GM18499 (cell line): ENCODE measurements at regions not wholly inside any gene's neighbourhood (a gene's known extent, or its start where the extent isn't known, plus 50 kb on each side); places are given as distances from the start of the nearest gene placed in this dataset.

Source experiments
- ATAC-seq: cut with Tn5 transposase; IDR thresholded peaks from one replicate; pipeline ENCODE4 v1.9.1; 2021; ENCODE audit warnings: moderate number of reproducible peaks; ENCODE audit not compliant: insufficient read depth, unreplicated experiment

DNA sequence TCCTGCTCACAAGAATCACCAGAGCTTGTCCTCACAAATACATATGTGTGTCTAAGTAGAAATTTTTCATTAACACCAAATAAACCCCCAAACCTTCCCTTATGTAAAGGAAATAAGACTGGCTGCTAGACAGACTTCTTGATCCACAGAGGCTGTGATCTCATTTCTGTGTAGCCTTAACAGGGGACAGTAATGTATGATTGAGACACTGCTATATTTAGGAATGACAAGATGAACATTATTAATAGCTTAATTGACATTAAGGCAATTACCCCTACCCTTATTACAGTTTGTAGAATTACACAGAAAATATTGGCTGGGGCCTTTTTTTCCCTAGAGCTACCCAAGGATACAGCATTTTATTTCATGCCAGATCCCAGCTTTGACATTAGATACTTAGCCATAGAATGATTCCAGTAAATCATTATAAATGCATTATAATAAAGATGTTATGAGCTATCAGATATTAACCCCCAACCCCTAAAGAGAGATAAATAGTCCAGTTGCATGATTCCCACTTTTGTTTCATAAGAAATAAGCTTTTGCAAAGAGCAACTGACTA lies 392.1 kb upstream of the HNRNPA3 start:
- no peak for ATAC-seq

DNA sequence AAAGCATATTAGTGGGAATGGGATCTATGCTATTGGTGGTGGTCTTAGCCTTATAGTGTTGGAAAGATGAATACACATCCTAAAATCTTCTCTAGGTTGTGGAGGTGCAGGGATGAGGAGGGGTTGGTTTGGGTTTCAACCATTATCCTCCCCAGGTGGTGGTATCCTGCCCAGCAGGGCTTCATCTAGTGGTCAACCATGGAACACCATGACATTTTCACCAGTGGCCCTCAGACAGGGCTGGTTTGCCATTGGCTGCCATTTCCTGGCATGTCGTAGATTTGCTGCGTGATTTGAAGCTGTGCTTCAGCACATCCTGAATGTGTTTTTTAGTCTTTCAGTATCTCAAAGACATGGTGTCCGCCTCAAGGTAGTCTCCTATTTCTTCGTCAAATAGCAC lies 391.2 kb upstream of the HNRNPA3 start:
- ATAC-seq, result no peak

- ATAC-seq, result no peak
These were observed 390.5 kb upstream of the HNRNPA3 start for GRCh38 chr2:176822060-176822459.

DNA sequence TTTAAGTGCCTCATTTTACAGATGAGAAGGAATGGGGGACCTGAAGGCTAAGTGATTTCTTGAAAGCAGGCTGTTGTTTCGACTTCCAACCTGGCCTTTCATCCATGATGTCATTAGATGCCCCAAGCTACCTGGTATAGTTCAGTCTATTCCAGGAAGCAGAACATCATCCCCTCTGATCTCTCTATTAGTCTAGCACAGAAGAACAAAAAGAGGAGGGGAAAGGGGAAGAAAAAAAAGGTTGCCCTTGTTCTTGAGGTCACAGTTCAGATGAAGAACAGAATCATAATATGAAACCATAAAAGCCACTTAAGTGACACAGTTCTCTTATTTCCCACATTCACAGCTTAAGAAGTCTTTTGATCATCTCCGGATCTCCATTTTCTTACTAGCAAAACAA lies 386.2 kb upstream of the HNRNPA3 start:
- no peak for ATAC-seq

DNA sequence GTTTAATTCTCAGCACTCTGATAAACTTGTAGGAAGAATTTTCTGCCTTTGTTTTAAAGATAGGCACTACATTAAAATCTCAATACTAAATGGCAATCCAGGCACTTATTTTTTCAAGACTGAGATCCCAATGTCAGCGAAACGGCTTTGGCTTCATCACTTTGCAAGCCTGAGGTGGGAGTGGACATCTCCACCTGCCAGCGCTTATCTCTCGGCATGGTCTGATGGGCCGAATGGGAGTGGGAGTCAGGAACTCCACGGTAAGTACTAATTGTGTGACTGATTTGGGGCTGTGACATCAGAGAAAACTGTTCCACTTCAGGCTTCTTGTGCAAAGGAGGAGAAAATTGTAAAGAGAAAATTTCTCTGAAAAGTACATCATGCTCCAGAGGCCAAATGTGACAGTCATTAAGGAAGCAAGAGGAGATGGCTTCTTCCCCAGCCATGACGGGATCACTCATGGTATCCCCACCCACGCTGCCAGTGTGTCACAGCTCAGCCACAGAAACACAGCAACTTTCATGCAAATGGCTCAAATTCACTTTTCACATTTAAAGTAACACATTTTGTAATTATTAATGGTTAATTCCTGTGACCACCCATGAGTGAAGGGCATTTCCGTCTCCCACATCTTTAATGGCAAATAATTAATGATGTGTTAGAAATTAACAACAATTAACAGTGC lies 385.5 kb upstream of the HNRNPA3 start:
- no peak for ATAC-seq

DNA sequence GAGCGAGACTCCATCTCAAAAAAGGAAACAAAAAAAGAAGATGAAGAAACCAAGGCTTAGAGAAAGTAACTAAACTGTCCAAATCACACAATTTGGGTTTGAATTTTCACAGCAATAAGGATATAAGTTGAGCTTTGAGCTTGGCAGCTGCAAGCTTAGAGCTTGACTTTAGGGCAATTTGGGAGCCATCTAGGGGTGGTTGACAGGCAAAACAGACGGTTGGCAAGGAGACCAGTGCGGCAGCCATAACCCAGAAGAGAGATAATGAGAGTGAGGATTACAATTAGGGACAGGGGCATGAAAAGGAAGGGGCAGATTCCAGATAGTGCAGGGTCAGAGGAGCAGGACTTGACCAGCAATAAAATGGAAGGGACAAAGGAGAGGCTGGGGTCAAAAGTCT lies 382.2 kb upstream of the HNRNPA3 start:
- ATAC-seq, result no peak

GRCh38 chr2:176832086-176832485 lies 380.5 kb upstream of the HNRNPA3 start:
- no peak for ATAC-seq

- no peak for ATAC-seq
These were observed 378.9 kb upstream of the HNRNPA3 start for GRCh38 chr2:176833671-176834070.

GRCh38 chr2:176834226-176834625 lies 378.4 kb upstream of the HNRNPA3 start:
- no peak for ATAC-seq

DNA sequence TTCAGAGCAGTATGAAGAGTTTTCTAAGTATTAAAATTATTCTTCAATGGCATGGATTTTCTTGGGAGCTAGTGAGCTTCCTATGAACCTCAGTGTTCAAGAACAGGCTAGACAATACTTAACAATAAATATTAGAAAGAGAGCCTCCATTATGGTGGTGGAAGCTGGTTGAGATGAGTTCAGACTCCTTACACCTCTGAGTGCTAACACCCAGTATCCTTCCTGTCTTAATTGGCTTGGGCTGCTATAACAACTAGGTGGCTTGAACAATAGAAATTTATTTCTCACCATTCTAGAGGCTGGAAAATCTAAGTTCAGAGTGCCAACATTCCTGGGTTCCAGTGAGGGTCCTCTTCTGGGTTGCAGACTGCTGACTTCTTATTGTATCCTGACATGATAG lies 369.4 kb upstream of the HNRNPA3 start:
- no peak for ATAC-seq

- no peak for ATAC-seq
These were observed 368.1 kb upstream of the HNRNPA3 start for GRCh38 chr2:176844461-176844860.

DNA sequence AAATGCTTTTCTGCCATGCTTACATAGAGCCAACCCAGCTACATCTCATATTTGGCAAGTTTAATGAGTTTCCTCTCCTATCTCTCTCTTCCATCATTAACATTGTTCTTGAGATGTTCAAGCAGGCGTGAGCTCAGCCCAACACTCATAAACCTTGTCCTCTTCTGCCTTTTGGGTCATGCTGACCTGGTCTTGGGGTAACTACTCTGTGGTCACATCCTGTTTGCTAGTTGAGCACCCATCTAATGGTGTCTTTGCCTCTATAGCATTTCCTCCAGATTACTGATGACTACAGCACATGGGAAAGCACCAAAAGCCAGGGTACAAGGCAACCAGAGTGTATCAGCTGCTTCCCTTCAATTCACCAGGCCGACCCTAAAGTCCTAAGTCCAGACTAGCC lies 366.9 kb upstream of the HNRNPA3 start:
- no peak for ATAC-seq

GRCh38 chr2:176847575-176847974 lies 365.0 kb upstream of the HNRNPA3 start:
- no peak for ATAC-seq

GRCh38 chr2:176848844-176849243 lies 363.8 kb upstream of the HNRNPA3 start:
- no peak for ATAC-seq

GRCh38 chr2:176851200-176851888 lies 361.2 kb upstream of the HNRNPA3 start:
- ATAC-seq, result no peak

DNA sequence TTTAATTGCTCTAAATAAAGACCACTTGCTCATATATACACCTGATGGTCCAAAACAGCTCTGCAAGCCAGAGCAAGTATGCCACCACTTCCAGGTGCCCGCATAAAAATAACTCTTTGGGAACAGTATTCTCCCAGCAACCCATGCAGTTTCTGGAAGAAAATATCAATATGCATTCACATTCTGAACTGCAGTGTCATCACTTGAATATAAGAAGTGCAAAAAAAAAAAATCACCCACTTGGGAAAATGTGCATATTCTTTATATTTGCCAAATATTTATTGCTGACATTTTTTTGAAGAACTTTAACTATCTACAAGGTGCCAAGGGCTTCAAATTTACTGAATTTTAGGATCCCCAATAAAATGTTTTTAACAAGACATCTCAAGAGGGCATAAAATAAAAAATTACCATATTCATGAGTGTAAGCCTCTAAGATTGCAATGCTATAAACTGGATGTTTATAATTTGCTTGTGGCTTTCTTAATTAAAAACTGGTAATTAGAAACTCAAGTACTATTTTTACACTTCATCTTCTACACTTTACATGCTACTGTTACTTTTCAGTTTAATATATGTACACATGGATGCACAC lies 360.6 kb upstream of the HNRNPA3 start:
- ATAC-seq, result no peak

DNA sequence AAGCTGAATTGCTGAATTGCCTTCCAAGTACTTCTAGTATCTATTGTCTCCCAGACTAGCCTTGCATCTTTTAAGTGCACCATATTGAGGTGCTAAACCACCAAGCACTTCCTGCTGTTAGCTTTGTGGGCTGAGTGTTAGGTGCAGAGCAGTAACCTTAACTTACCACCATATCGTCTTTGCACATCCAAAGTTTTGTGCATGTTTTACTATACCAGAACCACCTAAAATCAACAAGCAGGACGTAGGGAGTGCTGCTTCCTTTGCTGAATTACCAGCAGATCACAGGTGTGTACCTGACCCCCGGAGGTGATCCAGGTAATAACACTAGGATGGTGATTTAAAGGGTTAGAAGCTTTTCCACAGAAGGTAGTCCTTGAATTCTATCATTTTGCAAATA lies 359.9 kb upstream of the HNRNPA3 start:
- ATAC-seq, result no peak

DNA sequence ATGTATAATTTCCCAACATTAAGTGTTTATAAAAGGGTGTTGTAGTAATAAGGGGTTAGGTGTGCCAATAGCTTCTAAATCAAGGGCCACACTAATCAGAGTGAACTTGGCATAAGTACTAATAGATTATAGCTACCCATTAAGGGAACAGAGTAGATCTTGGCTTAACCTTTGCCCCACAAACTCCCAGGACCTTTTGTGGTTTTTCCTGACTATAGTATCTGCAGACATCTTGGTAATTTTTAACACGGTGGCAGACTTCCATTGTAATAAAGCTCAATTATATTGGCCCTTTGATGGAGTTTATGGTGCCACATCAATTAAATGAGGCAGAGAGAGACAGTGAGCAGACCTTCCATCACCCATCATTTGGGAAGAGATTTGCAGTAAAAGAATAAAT lies 358.5 kb upstream of the HNRNPA3 start:
- ATAC-seq, result no peak

DNA sequence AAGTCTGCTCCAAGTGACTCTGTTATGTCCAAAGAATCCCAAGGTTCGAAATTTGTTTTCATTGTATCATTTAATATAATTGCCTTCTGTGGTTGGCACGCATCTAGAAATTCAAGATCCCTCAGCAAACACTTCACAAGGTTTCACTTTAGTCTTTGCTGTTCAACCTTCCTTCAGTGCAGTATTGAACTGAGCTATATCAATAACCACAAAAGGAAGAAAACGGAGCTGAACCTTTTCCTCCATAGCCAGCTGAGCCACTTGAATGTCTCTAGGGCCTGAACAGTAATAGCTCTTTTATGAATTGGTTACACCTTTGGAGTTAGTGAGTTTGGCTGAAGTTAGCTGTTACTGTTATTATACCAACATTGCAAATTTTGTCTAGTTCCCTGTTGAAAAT lies 357.7 kb upstream of the HNRNPA3 start:
- no peak for ATAC-seq

DNA sequence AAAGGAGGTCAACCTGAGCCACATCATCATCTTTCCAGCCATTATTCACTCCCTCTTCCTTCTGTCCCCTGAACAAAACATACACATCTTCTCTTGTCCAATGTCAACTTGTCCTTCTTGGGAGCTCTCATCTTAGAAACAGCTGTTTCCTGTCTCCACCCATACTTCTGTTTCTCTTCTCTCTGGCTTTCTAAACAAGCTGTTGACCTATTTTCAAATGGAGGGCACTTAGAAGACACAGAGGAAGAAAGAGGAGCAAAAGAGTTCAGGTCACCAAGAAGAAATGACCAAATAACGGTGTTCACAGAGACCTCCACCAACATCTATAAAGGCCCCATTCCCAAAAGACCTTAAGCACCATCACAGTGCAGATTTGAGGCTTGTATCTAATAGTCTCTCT lies 355.9 kb upstream of the HNRNPA3 start:
- ATAC-seq, result no peak

DNA sequence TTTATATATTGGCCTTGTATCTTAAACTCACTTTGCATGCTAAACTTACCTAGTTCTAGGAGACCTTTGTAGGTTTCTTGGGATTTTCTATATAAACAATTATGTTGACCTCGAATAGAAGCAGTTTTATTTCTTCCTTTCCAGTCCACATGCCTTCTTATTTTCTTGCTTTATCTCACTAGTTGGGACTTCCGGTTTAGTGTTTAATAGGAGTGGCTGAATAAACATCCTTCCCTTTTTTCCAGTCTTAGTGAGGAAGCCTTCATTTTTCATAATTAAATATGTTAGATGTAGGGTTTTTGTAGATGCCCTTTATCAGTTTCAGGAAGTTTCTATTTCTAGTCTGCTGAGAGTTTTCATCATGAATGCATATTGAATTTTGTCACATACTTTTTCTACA lies 347.3 kb upstream of the HNRNPA3 start:
- ATAC-seq, result no peak

DNA sequence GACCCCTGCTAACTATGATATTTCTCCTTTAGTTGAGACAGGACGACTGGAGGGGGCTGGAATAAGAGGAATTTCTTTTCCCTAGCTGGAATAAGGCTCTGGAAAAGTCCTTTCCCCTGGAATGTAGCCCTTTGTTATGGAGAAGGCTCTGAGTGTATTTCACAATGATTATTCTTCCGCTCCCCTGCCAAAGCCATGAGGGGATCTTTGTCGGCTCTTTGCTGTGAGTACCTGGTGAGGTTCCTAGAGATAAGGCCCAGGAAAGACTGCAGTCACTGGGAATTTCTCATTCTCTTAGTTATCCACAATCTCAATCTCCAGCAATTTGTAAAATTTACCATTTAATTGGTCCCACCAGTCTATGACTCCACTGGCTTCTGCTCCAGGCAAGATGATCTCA lies 340.2 kb upstream of the HNRNPA3 start:
- no peak for ATAC-seq
